Endothelial cell of umbilical vein (primary cell): ENCODE measurements at regions not wholly inside any gene's neighbourhood (a gene's known extent, or its start where the extent isn't known, plus 50 kb on each side); places are given as distances from the start of the nearest gene placed in this dataset.

Experiments used
- BruUV-seq: library from RNA; stranded (reverse); fragments of 400-500 nt; replicated peaks from 2 replicates; lab custom pipeline; 2021; lab: Mats Ljungman, UMichigan
- CTCF ChIA-PET: fragments of 300-600, 350-600 bp; sonication (Branson Sonifier 250); formaldehyde crosslinking; loops from one replicate; lab custom pipeline; 2021; ENCODE audit warnings: antibody characterized with exemption, inconsistent platforms; lab: Charles Lee
- POLR2A ChIA-PET: fragments of 300-600, 350-600 bp; sonication (Branson Sonifier 250); formaldehyde crosslinking; loops from one replicate; lab custom pipeline; 2021; ENCODE audit warnings: antibody characterized with exemption, inconsistent platforms; lab: Charles Lee
- DNase-seq: peaks from one replicate; pipeline ENCODE4 v3.0.0-alpha.2; 2011; ENCODE audit warnings: low read depth, low spot score
- FAIRE-seq: peaks from 2 replicates; lab custom pipeline; 2011; peaks lifted over from hg19 to GRCh38; lab: Jason Lieb, UNC
- H2AFZ ChIP-seq: 2 replicates; pipeline ENCODE4 v1.6.0; 2012; ENCODE audit warnings: low read depth, low read length, control low read depth, inconsistent platforms
- H3K27ac ChIP-seq: 2 replicates; pipeline ENCODE4 v1.5.1; 2011; ENCODE audit warnings: low read depth, mild to moderate bottlenecking, control low read depth, low read length, moderate library complexity; ENCODE audit not compliant: insufficient read depth
- H3K27me3 ChIP-seq, 2 experiments: 2 replicates each; pipeline versions ENCODE4 v1.6.0 to v1.6.1; 2011; ENCODE audit warnings: low read length in 2 of 2, mixed read lengths in 1 of 2; ENCODE audit not compliant: control insufficient read depth in 2 of 2, insufficient read depth in 2 of 2
- H3K36me3 ChIP-seq, 2 experiments: 2 replicates in 1 of 2; 3 replicates in 1 of 2; pipeline ENCODE4 v1.5.1; 2011; ENCODE audit warnings: low read length in 2 of 2, mild to moderate bottlenecking in 1 of 2, moderate library complexity in 1 of 2; ENCODE audit not compliant: control insufficient read depth in 2 of 2, insufficient read depth in 2 of 2; ENCODE audit errors: extremely low read depth in 1 of 2
- H3K4me1 ChIP-seq: 3 replicates; pipeline ENCODE4 v1.5.1; 2011; ENCODE audit warnings: mild to moderate bottlenecking, low read length; ENCODE audit not compliant: control insufficient read depth, insufficient read depth; ENCODE audit errors: extremely low read depth
- H3K4me2 ChIP-seq: 2 replicates; pipeline ENCODE4 v1.6.1; 2011; ENCODE audit warnings: low read length, control low read depth, mixed read lengths; ENCODE audit not compliant: insufficient read depth
- H3K4me3 ChIP-seq, 3 experiments: fragments of 200-600 bp in 1 of 3; sonication (generic), shearing (Covaris generic) in 1 of 3; replicated peaks in 1 of 3; 2 replicates each; pipeline ENCODE4 v1.5.1; 2011 to 2016; ENCODE audit warnings: control low read depth in 3 of 3, low read length in 3 of 3, mild to moderate bottlenecking in 2 of 3, inconsistent platforms in 1 of 3, low read depth in 1 of 3, moderate library complexity in 1 of 3; ENCODE audit not compliant: insufficient read depth in 1 of 3
- H3K79me2 ChIP-seq: 2 replicates; pipeline ENCODE4 v1.6.0; 2012; ENCODE audit warnings: low read length, inconsistent platforms; ENCODE audit not compliant: control insufficient read depth, insufficient read depth
- H3K9ac ChIP-seq: replicated peaks from 2 replicates; pipeline ENCODE3; 2011; ENCODE audit warnings: low read length, control low read depth; ENCODE audit not compliant: insufficient read depth; ENCODE audit errors: extremely low read depth
- H3K9me1 ChIP-seq: replicated peaks from 3 replicates; pipeline ENCODE4 v1.6.0; 2011; ENCODE audit warnings: mild to moderate bottlenecking, low read length; ENCODE audit not compliant: control insufficient read depth, insufficient read depth; ENCODE audit errors: extremely low read depth
- H3K9me3 ChIP-seq: replicated peaks from 2 replicates; pipeline ENCODE4 v1.5.1; 2012; ENCODE audit warnings: low read length, inconsistent platforms; ENCODE audit not compliant: control insufficient read depth, insufficient read depth
- H4K20me1 ChIP-seq: replicated peaks from 2 replicates; pipeline ENCODE3; 2011; ENCODE audit warnings: mild to moderate bottlenecking, low read length; ENCODE audit not compliant: control insufficient read depth, insufficient read depth; ENCODE audit errors: extremely low read depth
- EZH2 ChIP-seq: IDR thresholded peaks from 2 replicates; pipeline ENCODE4 v1.6.1; 2012; ENCODE audit warnings: borderline replicate concordance, low read depth, mild to moderate bottlenecking, moderate library complexity, low read length, inconsistent platforms; ENCODE audit not compliant: severe bottlenecking
- FOS ChIP-seq: IDR thresholded peaks from 2 replicates; pipeline ENCODE4 v1.6.1; 2011; ENCODE audit warnings: mild to moderate bottlenecking, low read length, moderate library complexity, borderline replicate concordance; ENCODE audit not compliant: insufficient read depth
- GATA2 ChIP-seq: IDR thresholded peaks from 2 replicates; pipeline ENCODE4 v1.7.0; 2011; ENCODE audit warnings: low read depth, mild to moderate bottlenecking, moderate library complexity, mixed read lengths, low read length; ENCODE audit not compliant: insufficient read length, insufficient read depth
- JUN ChIP-seq: IDR thresholded peaks from 2 replicates; pipeline ENCODE4 v1.6.1; 2011; ENCODE audit warnings: borderline replicate concordance, low read depth; ENCODE audit not compliant: insufficient read length, insufficient read depth
- MAX ChIP-seq: IDR thresholded peaks from 2 replicates; pipeline ENCODE4 v1.6.1; 2011; ENCODE audit not compliant: insufficient read depth, insufficient read length
- MYC ChIP-seq: IDR thresholded peaks from one replicate; pipeline ENCODE4 v1.6.1; 2011; ENCODE audit warnings: mild to moderate bottlenecking, low read depth, low read length
- POLR2A ChIP-seq: IDR thresholded peaks from 2 replicates; pipeline ENCODE4 v1.6.1; 2012; ENCODE audit warnings: low read depth, mild to moderate bottlenecking, control low read depth, low read length
- POLR2AphosphoS5 ChIP-seq: IDR thresholded peaks from 2 replicates; pipeline ENCODE4 v1.6.1; 2012; ENCODE audit warnings: low read depth, mild to moderate bottlenecking, control low read depth, low read length, moderate library complexity; ENCODE audit not compliant: insufficient read depth
- dilution Hi-C: fragments of 300-500 bp; cut with MboI; formaldehyde crosslinking; loops from one replicate; pipeline ENCODE4 v1.15.0; 2019; ENCODE audit warnings: low sequenced_read_pairs; ENCODE audit not compliant: extremely low pct_ligation_motif_present
- intact Hi-C: fragments of 100-400 bp; cut with micrococcal nuclease; formaldehyde crosslinking; loops from one replicate; pipeline ENCODE4 v1.10.0; 2022
- TF ChIP-seq, protein P1 (sequence below), 2 donors: IDR thresholded peaks; 1 replicate in 1 of 2; 2 replicates in 1 of 2; pipeline ENCODE4 v1.5.1; 2011; ENCODE audit warnings: low read length in 2 of 2, mild to moderate bottlenecking in 2 of 2, moderate library complexity in 2 of 2, control low read depth in 1 of 2, inconsistent platforms in 1 of 2, low read depth in 1 of 2; ENCODE audit not compliant: insufficient read depth in 1 of 2; ENCODE audit errors: extremely low read depth in 1 of 2

- Histone ChIP-seq H3K4me2 (no peak overlapping the region), H3K27ac (no peak overlapping the region), H3K9me1 (no peaks in the 10 kb centered on the region), H3K4me1 (peaks cover 17% of the 10 kb centered on the region), H2AFZ (no peak overlapping the region), H4K20me1 (no peaks in the 10 kb centered on the region), H3K79me2 (no peaks in the 10 kb centered on the region), H3K4me3 (no peak overlapping the region), H3K9ac (no peak overlapping the region), H3K27me3 (no peaks in the 10 kb centered on the region), H3K36me3 (no peaks in the 10 kb centered on the region), H3K9me3 (no peaks in the 10 kb centered on the region)
- POLR2A ChIA-PET = interaction anchor here (1.9 kb wide), 1 partner anchor 78 kb away, joined by 9 read pairs; no protein-coding TSS in a partner anchor
- FAIRE-seq (no peak), DNase-seq (no peak)
- CTCF ChIA-PET = interaction anchor here (1.3 to 7.2 kb wide), 3 partner anchors 72 to 361 kb away, joined by 5 to 122 read pairs (median 12); no protein-coding TSS in a partner anchor
- no peak for TF ChIP-seq MYC
- no peak for TF ChIP-seq FOS
- TF ChIP-seq GATA2 = no peak
- TF ChIP-seq EZH2 = no peak
- no peak for TF ChIP-seq MAX
- no peak for TF ChIP-seq POLR2AphosphoS5
- TF ChIP-seq, protein P1, sequence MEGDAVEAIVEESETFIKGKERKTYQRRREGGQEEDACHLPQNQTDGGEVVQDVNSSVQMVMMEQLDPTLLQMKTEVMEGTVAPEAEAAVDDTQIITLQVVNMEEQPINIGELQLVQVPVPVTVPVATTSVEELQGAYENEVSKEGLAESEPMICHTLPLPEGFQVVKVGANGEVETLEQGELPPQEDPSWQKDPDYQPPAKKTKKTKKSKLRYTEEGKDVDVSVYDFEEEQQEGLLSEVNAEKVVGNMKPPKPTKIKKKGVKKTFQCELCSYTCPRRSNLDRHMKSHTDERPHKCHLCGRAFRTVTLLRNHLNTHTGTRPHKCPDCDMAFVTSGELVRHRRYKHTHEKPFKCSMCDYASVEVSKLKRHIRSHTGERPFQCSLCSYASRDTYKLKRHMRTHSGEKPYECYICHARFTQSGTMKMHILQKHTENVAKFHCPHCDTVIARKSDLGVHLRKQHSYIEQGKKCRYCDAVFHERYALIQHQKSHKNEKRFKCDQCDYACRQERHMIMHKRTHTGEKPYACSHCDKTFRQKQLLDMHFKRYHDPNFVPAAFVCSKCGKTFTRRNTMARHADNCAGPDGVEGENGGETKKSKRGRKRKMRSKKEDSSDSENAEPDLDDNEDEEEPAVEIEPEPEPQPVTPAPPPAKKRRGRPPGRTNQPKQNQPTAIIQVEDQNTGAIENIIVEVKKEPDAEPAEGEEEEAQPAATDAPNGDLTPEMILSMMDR (IDR thresholded peaks at IDR 0.05; ENCODE audit: extremely low read depth in 1 of 2, insufficient read depth in 1 of 2, low read depth in 1 of 2, low read length in 2 of 2) = no peak
- no peak for TF ChIP-seq JUN
- no peak for TF ChIP-seq POLR2A
- BruUV-seq = no TSS peak
- dilution Hi-C loops (no loop called here), intact Hi-C loops (loop anchor here (5.0 kb wide), 2 partner anchors 283 to 433 kb away; partner anchors contain the start of genes CYB5RL, MRPL37, TCEANC2 and TMEM59)
These were observed 62.6 kb upstream of the ACOT11 start for GRCh38 chr1:54485416-54485815.
